Pulmonary artery endothelial cell (primary cell): ENCODE measurements at regions not wholly inside any gene's neighbourhood (a gene's known extent, or its start where the extent isn't known, plus 50 kb on each side); places are given as distances from the start of the nearest gene placed in this dataset.
"Not testable (repeated sequence)": the region's sequence is repeated elsewhere in the genome, so short reads cannot be mapped to it uniquely, and the experiment has no call there.

Experiments used
- DNase-seq: peaks from one replicate; pipeline ENCODE4 v3.0.0-alpha.2; 2011; ENCODE audit warnings: low read depth, low spot score

DNA sequence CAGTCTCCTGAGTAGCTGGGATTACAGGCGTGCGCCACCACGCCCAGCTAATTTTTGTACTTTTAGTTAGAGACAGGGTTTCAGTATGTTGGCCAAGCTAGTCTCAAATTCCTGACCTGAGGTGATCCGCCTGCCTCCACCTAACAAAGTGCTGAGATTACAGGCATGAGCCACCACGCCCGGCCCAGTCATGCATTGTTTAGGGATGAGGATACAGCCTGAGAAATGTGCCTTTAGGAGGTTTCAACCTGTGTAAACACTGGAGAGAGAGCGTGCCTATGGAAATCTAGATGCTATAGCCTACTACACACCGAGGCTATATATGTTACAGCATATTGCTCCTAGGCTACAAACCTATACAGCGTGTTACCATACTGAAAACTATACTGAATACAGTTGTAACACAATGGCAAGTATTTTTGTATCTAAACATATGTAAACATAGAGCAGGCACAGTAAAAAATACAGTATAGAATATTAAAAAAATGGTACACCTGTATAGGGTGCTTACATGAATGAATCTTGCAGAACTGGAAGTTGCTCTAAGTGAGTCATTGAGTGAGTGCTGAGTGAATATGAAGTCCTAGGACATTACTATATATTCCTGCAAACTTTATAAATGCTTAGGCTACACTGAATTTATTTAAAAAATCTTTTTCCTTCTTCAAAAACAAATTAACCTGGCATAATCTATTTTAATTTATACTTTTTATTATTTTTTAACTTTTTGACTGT lies 588.2 kb upstream of the ADGRL3 start:
- no peak for DNase-seq

DNA sequence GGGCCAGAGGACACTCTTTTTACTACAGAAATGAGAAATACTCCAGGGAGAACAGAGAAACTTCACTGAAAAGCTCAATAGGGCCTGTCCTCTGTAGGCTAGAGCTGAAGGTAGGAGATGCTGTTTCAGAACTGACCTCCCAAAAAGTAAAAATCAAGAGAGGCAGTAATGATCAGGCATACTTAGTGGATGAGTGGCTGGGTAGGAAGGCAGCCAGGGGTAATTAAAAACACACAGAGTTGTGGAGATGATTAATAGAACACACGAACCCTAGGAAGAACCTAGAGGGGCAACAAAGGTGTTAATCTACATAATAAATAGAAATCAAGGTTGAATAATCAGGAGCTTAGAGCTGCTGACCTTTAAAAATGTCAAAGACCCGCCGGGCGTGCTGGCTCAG lies 582.4 kb upstream of the ADGRL3 start:
- DNase-seq: no peak

DNA sequence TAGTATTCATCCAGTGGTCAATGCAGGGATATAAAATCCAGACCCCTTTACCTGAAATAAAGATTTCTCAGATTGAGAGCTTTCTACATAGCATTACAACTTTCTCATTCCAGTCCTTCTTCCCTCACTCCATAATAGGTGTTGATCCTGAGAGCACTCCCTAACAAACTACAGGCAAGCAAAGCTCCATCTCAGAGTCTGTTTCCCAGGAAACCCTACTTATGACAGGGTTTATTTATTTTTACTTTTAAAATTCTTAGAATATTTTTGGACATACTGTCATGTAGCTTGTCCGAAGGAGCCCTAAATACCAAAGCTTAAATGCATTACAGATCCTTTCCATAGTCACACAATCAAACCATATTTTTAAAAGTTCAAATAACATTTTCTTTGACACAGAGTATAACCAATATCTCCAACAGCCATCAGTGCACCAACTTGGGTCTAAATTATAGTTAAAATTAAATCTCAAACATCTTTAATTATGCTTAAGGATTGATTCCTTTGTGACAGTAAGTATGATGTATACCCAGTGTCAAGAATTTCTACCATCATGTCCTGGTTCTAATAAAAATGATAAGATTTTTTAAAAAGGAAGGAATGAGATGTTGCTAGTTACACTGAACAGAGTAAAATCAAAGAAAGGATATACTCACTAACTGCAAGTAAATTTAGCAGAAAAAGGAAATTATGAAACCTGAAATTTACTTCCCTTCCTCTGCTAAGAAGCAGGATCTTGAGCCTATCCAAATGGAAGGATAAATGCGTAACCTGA lies 580.4 kb upstream of the ADGRL3 start:
- DNase-seq: no peak

DNA sequence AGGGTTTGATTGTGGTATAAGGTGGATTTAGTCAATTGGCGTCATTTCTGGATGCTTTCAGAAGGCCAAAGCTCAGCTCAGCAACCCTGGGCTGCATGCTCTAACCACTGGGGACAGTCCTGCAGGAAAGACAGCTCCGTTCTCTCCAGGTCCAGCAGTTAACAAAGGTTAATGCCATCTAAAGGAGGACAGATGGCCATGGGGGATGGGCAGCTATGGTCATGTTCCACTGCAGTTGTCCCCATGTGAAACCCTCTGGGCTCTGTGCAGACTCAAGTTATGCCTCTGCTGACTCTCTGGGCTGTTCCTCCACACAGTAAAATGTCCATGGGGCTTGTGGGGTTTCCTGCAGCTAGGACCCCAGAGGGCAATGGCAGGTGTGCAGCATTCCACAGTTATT lies 562.1 kb upstream of the ADGRL3 start:
- no peak for DNase-seq

DNA sequence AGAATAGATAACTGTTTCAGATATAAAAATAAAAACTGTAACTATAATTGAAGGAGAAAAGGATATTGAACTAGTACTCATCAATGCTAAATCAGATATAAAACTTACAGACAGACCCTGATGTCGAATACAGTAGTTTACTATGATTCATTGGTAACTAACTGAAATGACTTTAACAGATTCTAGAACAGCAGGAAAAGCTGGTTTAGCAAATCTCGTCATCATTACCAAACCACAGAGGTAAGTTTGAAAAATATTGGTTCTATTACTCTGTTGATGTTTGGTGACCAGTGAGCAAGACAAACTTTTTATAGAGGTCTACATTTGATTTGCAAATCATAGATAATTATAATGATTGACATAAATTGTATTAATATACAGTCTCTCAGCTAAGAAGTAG lies 551.4 kb upstream of the ADGRL3 start:
- no peak for DNase-seq

DNA sequence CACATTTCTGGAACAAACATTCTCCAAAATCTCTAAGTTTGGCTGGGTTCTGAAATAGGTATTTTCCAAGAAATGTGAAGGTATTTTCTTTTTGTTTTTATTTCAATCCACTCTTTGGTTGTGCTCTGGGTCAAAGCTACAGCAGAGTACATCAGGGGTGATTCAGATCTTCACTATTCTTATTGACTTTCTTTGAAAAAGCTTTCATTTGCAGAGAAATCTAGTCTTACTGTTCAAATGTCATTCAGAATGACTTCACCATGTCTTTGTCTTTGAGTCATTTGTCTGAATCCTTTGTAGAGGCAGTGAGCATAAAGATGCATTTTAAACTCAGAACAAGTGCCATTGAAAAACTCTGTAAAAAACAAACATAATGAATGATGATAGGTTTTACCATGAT lies 547.2 kb upstream of the ADGRL3 start:
- DNase-seq: no peak

DNA sequence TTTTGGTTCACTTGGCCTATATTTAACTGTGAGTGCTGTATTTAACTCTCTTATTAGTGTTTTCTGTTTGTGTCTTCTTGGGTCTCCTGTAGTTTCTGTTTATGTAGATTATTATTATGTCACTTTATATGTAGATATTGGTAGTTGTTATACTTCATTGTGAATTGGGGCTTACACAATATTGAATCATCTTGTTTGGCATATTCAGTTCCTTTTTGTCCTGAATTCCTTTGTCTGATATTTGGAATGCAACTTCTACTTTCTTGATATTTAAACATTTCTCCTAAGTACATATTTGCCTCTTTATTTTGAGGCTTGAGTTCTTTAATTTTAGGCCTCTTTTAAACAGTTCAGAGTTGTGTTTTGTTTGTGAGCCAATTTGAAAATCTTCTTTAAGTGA lies 544.8 kb upstream of the ADGRL3 start:
- no peak for DNase-seq

DNA sequence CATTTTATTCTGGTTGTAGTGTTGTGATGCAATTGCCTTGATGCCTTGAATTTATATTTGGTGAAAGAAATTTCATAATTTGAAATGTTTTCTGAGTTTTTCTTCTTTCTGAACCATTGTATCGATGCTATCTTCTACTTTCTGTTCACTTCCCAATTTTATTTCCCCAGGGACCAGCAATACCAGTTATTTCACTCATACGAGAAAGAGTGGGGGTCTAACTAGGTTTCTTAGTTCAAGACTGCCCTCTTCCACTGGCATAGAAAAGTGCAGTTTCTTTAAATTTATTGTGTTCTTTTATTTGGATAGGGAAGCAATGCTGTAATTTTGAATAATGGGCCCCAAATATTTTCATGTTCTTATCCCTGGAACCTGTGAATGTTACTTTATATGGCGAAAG lies 544.0 kb upstream of the ADGRL3 start:
- no peak for DNase-seq

DNA sequence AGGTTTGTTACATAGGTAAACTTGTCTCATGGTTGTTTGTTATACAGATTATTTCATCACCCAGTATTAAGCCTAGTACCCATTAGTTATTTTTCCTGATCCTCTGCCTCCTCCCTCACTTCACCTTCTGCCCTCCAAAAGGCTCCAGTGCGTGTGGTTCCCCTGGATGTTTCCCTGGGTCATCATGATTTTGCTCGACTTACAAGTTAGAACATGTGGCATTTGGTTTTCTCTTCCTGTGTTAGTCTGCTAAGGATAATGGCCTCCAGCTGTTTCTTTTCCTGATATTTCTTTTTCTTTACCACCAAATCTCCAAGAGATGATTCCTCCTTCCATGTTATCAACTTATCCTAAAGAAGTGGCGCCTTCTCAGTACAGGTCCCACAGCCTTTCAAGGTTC lies 543.1 kb upstream of the ADGRL3 start:
- no peak for DNase-seq

DNA sequence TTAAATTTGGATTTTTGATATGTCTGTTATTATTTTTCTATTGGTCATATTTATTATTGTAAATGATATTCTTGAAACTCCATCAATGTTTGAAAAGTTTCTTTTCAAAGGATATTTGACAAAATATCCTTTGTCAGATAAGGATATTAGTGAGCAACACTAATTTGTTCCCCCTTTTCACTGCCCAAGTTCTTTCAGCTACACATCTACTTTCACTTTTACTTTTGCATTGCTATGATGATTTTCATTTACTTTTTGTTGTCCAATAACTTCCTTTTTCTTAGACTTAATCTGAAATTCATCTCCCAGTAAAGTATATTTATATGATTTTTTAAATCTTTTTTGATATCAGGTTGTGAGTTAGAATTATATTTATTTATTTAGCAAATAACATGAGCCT lies 542.3 kb upstream of the ADGRL3 start:
- no peak for DNase-seq

DNA sequence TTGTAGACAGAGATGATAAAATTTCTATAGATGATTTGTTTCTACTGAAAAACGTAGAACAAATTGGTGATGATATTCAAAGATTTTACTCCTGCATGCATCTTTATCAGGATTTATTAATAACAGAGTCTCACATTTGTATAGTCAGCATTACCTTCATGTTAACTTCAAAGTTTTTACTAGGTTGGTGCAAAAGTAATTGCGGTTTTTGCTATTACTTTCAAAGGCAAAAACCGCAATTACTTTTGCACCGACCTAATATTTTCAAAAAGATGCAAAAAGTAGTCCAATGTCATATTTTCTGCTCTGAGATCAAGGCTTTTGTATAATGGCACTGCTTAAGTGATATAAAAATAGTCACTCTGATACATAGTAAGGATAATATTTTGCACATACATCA lies 536.4 kb upstream of the ADGRL3 start:
- DNase-seq: no peak

DNA sequence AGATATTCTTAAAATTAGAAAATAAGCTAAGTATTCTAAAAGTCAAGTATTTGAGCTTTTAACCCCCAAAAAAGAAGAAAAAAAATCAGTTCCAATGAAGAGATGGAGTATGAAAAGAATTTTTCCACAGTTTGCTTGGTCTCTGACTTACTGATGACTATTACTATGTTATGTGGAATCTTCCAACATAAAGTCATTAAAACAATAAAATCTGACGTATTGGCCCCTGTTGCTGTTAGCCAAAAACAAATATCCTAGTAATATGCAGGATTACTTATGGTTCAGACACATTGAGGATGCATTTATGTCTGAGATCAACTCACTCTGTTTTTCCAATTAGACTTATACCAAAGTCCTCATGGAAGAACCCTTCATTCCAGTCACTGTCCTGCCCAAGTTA lies 517.2 kb upstream of the ADGRL3 start:
- no peak for DNase-seq

DNA sequence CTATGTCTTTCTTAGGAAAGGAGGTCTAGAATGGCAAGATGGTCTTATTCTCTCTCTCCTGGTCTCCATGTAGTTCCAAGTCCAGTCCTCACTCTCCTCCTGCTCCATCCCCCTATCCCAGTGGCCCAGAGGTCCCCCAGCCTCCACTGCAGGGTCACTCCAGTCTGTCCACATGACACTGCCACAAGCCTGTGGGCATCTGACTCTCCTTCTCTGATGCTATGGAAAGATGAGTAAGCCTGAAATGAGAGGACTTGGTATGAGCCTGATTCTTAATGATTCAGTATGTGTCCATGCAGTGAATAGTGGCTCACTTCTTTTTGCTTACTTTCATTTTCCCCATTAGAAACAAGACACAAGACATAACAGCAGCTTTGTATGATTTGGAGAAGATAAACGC lies 516.8 kb upstream of the ADGRL3 start:
- no peak for DNase-seq

DNA sequence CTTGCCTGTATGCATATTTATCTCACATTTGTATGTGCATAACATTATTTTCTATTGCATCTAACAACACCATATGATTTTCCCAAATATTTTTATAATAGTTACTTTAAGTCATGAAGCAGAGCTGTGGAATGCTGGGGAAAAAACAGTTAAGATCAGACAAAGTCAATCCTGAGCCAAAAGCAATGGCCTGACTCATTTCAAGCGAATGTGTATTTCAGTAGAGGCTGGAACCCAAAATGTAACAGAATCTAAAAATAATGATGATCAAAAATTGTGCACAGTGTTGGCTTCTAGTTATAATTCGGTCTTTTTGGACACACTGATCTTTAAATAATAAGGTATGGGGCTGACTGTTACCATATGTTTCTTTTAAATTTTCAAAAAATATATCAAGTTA lies 516.2 kb upstream of the ADGRL3 start:
- DNase-seq: no peak

DNA sequence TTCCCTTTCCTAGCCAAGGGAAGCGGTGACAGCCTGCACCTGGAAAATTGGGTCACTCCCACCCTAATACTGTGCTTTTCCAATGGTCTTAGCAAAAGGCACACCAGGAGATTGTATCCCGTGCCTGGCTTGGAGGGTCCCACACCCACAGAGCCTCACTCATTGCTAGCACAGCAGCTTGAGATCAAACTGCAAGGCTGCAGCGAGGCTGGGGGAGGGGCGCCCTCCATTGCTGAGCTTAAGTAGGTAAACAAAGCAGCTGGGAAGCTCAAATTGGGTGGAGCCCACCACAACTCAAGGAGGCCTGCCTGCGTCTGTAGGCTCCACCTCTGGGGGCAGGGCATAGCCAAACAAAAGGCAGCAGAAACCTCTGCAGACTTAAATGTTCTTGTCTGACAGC lies 504.1 kb upstream of the ADGRL3 start:
- not testable (repeated sequence) for DNase-seq

DNA sequence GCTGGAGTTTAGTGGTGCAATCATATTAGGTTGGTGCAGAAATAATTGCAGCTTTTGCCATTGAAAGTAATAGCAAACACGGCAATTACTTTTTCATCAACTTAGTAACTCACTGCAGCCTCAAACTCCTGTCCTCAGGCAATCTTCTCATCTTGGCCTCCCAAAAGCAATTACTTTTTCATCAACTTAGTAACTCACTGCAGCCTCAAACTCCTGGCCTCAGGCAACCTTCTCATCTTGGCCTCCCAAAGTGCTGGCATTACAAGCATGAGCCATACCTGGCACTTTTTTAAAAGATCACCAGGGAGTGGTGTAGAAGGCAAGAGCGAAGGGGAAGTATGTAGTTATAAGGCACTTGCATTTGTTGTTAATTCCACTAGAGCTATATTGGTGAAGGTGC lies 491.1 kb upstream of the ADGRL3 start:
- DNase-seq: no peak

DNA sequence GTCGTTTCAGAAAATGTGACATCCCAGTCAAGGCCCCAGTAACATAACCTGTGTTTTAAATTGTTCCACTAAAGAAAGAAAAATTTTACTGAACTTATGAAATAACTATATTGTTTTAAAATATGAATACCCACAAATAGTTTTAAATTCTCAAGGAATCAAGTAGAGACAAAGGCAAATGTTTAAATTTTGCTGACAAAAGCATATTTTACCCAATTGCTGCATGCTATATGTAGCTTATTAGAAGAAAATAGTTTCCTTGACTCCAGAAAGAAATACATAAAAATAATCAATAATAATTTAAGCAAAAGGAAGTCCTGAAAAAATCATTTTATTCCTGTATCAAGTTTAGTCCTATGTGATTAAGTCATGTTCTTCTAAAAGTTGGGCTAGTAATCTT lies 481.3 kb upstream of the ADGRL3 start:
- DNase-seq: no peak

DNA sequence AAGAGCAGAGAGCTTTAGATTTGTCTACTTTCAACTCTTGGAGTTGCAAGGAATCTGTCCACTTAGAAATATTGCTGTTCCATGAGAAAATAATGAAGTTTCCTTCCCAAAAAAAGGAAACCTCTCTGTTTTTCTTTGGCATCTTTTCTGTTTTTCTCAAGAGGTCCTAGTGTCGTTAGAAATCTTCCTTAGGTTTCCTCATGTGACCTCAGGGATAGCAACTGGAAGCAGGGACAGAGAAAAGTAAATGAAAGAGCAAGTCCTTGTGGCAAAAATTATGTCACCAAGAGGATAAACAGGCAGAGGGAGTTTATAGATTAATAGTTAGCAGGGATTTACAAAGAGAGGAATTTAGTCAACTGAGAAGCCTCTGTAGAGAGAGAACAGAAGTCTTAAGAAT lies 478.4 kb upstream of the ADGRL3 start:
- no peak for DNase-seq

DNA sequence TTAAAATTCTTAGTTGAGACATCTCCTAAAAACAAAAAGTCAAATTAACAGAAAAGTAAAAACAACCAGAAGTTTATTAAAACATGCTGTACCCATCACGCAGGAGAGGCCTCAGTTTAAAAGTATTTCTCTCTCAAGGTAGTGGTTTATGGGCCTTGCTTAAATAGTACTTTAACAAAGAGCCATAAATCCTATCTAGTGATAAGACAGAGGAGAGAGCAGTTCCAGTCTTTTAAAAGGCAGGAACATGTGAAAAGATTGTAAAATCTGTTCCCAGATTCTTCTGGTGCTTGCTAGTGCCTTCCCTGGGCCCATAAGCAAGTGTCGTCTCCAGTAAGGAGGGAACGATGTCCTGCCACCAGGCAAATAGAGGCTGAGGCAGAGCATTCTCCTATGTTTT lies 476.3 kb upstream of the ADGRL3 start:
- no peak for DNase-seq

DNA sequence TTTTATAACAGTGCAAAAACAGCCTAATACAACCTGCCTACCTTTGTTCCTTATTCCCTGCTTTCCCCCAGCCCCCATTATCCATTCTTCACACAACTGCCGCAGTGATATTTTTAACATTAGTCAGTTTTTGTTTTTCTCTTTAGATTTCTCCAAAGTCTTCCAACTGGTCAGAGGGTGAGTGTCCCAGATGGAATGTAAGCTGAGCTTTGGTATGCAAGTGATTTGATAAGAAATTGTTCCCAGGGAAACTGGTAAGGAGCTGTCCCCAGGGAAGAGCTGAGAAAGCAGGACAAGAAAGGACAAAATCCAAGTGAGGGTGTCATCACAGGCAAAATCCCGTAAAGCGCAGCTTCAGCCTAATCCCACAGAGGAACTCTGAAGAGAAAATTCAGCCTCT lies 475.5 kb upstream of the ADGRL3 start:
- DNase-seq: no peak

DNA sequence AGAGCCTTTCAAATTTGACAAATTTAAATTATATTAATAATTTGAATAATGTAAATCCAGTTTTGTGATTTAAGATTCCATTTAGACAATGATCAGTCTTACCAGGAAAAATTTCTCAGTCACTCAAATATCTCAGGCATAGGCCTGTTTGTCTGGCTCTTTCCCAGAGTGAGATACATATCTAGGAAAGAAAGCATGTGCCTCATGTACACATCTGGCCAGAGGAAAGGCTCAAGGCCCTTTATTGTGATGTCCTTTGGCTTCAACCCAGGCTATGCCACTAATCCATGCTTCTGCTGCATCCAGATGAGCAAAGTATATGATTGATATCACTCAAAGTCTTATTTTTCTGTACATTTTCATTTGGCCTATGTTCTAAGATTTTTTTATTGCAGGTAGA lies 473.3 kb upstream of the ADGRL3 start:
- no peak for DNase-seq

DNA sequence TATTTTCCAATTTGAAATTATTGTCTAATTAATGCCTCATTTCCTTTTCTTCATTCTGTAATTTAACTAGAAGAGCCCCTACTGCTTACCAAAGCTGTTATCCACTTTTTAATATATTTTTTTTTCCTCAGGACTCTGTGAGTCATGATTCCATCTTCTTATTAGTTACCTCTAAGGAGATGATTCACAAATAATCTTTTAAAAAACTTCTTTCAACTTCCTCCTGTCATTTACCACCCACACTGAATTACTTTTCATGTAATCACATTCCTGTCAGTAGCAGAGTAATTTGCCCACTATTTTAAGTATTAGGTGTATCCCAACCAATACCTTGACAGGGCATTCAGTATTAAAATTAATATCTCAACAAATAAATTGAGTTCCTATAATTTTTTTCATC lies 470.9 kb upstream of the ADGRL3 start:
- no peak for DNase-seq

DNA sequence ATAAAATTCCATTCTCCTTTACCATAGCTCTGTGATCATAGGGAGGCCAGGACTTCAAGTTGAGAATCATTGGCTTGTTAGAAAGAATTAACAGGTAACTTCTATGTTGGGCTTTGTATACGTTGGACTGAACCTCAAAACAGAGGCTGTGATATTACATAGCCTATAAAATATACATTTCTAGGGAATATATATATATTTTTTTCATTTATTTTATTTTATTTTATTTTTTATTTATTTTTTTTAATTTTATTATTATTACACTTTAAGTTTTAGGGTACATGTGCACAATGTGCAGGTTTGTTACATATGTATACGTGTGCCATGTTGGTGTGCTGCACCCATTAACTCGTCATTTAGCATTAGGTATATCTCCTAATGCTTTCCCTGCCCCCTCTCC lies 470.4 kb upstream of the ADGRL3 start:
- DNase-seq: not testable (repeated sequence)
